HG03135 (cell line): ENCODE measurements at regions not wholly inside any gene's neighbourhood (a gene's known extent, or its start where the extent isn't known, plus 50 kb on each side); places are given as distances from the start of the nearest gene placed in this dataset.
"Not testable (repeated sequence)": the region's sequence is repeated elsewhere in the genome, so short reads cannot be mapped to it uniquely, and the experiment has no call there.

Source experiments
- ATAC-seq: cut with Tn5 transposase; IDR thresholded peaks from one replicate; pipeline ENCODE4 v1.9.1; 2021; ENCODE audit warnings: mild to moderate bottlenecking, moderate library complexity; ENCODE audit not compliant: unreplicated experiment

DNA sequence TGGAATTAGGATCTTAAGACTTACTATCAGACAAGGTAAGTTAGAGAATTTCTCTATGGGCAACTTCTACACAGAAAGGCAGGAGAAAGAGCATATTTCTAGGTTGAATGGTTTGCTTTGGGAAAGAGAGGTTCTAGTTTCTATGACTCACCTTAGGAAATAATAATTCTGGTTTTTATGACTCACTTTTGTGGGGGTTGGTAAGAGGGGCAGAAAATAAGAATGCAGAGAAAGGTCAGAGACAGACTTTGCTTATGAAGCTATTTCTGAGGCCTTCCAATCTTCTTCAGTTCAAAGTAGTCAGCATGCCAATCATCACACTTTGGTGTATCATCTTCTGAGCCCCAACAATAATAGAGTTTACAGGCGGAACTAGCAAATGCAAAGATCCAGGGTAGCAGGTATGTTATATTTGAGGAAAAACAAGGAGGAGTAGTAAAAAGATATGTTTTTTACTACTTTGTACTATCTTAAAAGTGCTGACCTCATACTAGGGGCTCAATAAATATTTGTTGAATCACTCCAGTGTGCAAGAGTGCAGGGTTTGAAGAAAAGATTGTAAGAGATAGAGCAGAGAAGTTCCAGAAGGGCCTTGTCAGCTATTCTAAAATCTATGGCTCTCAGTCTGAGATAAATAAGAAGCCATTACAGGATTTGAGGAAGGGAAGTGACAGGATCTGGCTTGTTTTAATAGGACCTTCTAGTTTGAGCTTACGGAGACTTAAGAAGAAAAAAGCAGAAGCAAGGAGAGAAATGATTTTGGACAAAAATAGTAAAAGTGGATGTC, 56.7 kb upstream of the LRFN5 start:
- no peak for ATAC-seq

DNA sequence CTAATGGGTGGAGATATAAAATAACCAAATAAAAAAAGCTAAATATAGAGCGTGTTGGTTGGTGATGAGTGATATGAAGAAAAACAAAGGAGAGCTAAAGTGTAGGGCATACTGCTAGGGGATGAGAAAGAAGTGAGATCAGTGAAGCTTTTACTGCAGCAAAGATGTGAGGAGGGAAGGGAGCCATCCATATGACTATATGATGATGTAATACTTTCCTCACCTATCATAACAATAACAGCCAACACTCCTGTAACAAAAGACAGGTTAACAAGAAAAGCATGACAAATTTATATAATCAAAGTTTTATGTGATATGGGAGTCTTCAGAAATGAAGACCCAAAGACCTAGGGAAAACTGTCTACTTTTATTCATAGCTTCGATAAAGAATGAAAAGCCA, 57.4 kb upstream of the LRFN5 start:
- ATAC-seq: no peak

DNA sequence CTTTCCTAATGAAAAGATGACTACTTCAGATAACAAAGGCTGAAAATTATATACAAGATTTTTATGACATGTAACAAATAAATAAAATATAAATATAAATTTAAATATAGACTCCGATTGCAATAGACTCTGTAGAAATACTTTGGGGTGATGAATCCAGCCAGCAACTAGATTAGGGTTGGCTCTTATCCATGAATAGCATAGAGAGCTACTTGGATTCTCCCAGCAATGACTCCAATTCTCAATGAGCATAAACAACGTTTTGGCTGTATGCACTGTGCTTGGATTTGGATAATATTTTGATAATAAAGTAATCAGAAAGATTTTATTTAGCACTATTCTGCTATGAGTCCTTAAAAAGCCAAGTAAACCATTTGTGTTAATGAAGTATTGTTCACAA, 58.0 kb upstream of the LRFN5 start:
- no peak for ATAC-seq

DNA sequence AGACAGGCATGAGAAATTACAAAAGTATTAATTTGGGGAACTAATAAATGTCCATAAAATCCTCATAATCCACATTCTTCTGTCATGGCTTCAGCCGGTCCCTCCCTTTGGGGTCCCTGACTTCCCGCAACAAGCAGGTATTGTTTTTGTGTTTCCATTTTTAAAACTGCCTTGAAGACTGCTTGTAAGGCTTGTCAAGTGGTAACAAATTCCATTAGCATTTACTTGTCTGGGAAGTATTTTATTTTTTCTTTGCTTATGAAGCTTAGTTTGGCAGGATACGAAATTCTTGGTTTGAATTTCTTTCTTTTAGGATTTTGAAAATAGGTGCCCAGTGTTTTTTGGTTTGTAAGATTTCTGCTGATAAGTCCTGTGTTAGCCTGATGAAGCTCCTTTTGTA, 65.3 kb upstream of the LRFN5 start:
- ATAC-seq: no peak

DNA sequence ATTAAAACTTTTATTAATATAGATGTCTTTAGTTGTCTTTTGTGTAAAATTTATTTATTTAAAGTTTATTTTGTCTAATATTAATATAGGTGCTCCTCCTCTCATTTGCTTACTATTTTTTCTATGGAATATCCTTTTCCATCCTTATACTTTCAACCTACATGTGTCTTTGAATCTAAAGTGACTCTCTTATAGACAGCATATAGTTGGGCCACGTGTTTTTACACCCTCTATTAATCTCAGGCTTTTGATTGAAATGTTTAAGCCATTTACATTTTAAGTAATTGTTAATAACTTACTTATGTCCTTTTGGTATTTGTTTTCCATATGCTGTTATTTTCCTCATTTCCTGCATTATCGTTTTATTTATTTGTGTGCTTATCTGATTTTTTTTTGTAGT, 74.4 kb upstream of the LRFN5 start:
- ATAC-seq: no peak

DNA sequence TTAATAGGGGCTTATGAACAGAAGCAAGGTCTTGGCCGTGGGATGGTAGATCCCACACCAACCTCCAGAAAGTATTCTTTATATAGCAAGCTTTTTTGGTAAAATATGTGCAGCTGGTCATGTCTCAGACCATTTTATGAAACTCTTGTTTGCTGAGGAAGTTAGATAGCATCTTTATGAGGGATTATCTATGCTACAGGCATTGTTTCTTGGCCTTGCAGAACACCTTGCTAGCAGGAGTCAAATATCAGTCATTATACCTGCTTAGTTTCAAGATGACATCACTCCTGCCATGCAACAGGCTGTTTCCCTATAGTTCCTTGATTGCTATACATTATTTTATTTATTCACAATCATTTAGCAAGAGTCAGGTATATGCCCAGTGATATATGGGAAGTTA, 84.8 kb upstream of the LRFN5 start:
- ATAC-seq: no peak

DNA sequence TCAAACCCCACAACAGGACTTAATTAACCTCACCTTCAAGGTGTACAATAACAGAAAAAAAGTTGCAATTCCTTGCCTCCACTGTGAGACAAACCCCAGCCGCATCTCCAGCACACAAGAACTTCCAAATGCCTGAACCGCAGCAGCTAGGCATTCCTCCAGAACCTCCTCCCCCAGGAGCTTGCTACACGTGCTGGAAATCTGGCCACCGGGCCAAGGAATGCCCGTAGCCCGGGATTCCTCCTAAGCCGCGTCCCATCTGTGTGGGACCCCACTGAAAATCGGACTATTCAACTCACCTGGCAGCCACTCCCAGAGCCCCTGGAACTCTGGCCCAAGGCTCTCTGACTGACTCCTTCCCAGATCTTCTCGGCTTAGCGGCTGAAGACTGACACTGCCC, 88.6 kb upstream of the LRFN5 start:
- ATAC-seq: not testable (repeated sequence)

DNA sequence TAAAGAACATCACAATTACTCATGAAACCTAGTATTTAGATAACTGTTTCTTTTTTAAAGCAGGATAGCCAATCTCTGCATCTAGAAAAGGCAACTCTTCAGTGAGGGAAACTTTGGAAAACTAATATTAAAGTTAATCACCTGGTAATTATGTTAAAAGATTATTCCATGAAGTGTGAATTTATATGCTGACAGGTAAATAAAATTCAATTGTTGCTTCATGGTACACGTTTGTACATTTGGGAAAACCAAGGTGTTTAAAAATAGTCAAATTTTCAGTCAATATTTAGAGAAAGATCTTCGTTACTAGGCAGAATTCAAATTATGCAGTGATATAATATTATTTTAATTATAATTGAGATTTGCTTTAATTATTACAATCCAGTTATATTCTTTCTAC, 100.1 kb upstream of the LRFN5 start:
- ATAC-seq: no peak

DNA sequence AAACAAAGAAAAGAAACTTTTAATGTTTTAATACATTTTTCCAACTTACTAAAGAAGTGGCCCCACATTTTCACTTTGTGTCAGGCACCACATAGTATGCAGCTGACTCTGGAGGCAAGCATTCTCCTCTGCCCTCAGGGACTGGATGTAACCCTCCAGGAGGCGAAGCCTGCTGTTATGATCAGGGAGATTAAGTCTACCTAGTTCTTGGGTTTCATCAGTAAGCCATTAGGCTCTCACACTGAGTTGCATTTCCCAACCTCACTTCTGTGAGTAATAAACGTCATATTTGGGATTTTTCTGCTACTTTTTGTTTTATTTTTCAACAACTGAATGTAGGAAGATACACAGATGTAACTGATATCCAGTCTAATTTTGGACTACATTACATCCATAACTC, 101.2 kb upstream of the LRFN5 start:
- ATAC-seq: no peak

DNA sequence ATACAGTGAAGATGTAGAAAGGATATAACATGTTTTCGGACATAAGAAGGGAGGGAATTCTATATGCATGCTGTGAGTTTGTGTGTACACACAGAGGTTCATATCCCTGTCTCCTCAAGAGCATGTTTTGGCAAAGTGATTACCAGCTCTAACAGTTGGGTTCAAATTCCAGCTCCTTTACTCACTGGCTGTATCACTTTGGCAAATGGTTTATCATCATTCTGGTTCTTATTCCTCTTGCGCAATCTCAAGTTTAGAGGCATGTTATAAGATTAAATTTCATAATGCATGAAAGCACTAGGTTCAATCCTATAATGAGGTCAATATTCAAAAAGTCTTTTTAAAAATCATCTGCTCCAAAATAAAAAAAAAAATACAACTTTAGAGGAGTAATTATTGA, 107.7 kb upstream of the LRFN5 start:
- ATAC-seq: no peak

DNA sequence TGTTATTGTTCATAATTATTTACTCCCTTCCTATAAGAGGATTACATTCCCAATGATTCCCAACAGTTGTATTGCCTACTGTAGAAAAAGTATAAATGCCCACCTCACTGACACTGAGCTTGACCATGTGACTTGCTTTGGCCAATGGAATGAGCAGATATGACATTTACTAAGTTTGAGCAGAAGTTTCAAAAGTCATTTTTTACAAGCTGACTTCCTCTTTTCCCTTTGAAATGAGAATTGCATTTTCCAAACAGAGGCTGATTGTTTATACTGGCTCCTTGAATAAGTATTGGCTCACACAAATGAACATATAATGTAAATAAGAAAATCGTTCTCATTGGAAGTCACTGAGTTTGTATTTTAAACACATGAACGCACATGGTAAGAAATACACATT, 116.4 kb upstream of the LRFN5 start:
- no peak for ATAC-seq

DNA sequence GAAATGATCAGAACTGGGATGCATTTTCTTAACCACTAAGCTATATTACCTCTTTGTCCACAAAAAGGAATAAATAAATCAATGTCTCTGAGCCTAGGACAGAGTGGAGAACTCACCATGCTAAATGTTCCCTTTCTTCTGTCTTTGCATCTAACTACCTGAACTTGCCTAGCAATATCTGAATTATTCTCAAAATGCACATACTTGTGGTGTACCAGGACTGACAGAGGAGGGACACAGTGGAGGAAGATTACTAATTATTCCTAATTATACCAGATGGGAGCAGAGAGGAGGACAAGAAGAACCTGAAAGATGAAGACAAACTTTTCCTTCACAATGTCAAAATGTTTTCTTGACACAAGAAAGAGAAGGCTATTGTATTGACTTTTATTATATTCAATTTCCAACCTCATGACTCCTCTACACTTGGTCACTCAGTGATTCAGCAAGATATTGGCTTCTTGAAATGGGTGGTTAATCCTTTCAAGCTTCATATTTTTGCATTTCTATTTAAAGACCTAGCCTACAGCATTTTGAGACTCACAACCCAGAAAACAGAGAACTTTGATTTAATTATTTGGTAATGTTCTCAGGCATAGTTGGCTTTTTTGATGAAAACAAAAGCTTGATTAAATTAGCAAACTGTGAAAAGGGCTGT, 117.2 kb upstream of the LRFN5 start:
- no peak for ATAC-seq

DNA sequence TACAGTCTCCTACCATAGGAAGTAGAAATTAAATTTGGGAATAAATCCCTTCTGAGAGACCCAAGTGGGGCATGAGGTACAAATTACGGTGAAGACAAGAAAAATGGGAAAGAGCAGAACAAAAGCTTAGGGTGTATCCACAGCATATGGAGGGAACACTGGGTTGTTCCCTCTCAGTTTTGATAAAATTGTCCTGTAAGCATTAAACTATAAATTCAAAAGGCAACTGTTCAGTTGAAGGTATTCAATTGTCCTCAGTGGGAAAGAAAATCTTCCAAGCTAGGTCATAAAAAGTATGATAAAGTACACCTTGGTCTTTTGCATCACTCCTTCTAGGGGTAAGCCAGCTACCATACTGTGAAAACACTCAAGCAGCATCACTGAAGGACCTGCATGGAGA, 118.3 kb upstream of the LRFN5 start:
- no peak for ATAC-seq

DNA sequence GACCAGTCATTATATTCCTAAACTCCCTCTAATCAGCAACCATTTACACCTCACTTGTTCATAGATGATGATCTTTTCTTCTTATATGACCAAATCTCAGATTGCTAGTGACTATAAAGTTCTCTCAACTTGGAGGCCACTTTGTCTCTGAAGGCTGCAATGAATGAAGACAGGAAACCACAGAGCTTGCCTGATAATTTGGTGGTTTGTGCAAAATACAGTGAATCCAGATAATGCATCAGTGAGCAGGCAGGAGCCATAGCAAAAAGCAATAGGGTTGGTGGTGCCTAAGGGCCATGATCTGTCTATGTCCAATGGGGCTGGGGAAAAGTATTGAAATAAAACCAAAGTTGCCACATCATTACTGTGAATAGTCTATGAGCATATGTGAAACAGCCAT, 123.8 kb upstream of the LRFN5 start:
- no peak for ATAC-seq

DNA sequence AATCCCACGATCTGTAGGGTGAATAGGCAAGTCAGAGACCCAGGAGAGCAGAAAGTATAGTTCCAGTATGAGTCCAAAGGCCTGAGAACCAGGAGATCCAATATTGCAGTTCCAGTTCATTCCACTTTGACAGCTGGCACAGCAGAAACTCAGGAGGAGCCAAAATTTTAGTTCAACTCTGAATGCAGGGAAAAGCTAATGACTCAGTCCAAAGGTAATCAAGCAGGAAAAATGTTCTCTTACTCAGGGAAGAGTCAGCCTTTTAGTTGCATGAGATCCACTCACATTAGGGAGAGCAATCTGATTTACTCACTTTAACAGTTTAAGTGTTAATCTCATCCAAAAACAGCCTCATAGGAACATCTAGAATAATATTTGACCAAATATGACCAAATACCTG, 130.2 kb upstream of the LRFN5 start:
- no peak for ATAC-seq

DNA sequence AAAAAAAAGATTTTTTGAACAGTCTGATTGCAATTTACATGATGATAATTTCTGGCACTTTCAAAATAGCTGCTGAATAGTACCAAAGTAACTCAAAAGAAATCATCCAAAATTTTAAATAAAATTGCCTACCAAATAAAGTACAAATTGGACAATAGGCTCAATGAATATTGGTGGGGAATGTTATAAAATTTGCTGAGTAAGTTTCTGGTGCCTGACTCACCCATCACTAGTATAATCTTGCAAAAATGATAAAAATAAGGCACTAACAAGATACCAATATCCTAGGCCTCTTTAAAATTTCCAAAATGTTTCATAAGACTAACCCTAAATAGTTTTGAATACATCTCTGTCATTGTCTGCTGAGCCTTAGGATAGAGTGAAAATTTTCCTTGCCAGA, 145.3 kb upstream of the LRFN5 start:
- ATAC-seq: no peak

DNA sequence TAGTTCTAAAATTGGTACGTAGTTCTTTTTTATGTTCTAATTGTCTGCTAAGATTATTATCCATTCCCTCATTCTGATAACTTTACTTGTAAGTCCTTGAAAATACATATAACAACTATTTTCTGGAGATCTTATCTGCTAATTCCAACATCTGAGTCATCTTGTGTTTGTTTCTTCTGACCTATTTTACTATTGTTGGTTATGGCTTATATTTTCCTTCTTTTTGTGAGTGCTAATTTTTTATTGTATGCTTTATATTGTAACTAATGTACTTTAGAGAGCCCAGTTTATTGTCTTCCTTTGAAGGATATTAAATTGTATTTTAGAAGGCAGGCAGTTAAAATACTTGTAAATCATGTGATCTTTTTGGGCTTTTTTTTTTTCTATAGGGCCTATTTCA, 149.3 kb upstream of the LRFN5 start:
- ATAC-seq: no peak

DNA sequence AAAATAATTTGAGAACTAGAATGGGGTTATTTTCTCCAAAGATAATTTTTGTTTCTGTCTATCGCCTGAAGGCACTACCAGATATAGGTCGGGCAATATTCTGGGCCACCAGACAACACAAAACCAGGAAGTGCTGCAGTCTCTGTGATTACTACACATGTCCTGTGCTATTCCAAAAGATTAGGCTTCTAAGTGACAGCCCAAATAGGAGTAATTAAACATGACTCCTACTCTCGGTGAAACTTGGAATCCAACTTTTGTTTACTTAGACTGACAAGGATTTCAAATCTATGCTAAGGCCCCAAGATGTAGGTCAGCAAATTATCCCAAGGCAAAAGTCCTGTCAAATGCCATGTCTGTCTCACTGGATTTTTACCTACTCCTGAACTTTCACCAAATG, 157.6 kb upstream of the LRFN5 start:
- no peak for ATAC-seq

DNA sequence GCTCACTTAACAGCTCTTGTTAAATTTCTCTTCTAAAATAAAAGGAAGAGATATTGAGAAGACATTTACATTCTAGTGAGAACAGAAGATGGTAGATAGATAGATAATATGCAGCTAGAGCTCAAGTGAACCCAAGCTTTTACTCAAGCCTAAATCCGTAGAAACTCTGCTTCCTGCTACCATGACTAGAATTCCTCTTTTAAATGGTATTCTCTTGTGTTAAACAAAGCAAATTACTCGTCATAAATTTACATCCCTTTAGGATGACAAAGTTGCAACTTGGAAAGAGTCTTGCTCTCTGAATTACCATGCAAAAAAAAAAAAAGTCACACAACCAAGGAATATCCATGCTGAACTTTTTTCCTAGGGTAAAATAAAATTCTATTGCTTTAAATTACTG, 160.7 kb upstream of the LRFN5 start:
- ATAC-seq: no peak

DNA sequence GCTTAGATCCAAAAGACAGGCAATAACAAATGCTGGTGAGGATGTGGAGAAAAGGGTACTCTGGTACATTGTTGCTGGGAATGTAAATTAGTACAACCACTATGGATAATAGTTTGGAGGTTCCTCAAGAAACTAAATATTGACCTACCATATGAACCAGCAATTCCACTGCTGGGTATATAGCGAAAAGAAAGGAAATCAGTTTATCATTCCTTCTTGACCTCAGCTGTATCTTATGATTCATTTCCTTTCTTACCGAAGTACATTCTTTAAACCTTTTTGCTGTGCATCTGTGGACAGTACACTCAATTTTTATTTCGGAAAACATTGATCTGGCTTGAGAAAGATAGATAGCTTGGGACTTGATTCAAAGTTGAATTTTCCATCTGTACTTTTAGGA, 183.2 kb upstream of the LRFN5 start:
- ATAC-seq: no peak

DNA sequence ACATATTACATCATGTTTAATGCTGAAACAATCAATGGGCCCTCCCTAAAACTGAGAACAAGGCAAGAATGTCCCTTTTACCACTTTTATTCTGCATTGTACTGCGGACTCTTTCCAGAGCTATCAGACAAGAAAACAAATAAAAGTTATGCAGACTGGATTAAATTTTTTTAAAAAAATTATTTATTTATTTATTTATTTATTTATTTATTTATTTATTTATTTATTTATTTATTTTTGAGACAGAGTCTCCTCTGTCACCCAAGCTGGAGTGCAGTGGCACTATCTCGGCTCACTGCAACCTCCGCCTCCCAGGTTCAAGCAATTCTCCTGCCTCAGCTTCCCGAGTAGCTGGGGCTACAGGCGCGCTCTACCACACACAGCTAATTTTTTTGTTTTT, 185.4 kb upstream of the LRFN5 start:
- ATAC-seq: not testable (repeated sequence)

DNA sequence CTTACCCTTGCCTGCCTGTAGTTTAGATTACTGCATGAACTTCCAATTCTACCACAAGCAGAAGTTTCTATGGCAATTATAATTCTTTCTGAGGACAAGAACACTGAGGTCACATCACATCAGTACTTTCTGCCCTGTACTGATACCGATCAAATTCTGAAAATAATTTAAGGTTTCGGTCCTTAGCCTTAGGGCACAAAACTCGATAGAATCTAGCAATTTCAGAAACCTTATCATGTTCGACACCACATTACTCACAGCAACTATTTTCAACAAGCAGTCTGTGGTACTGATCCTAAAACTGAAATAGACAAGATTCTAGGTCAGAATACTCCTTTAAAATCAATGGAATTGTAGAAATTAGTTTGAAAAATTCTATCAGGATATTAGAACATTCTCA, 187.0 kb upstream of the LRFN5 start:
- no peak for ATAC-seq

DNA sequence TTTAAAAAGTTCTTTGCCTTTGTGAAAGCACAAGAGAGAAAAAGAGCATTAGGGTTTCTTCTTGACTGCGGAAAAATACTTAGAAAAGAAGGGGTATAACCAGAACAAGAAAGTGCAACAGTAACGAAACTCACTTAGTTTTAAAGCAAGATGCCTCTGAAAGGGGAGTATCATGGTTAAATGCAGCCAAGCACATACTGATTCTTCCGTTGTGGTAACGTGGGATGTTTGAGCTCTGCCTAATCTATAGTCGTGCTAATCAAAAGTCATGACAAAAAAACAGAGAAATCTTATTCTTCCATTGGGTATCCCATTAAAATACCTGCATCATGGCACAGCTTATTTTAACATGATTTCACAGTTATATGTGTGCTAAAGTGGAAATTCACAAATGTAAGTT, 187.8 kb upstream of the LRFN5 start:
- ATAC-seq: no peak
